Keratinocyte (primary cell): ENCODE measurements at regions not wholly inside any gene's neighbourhood (a gene's known extent, or its start where the extent isn't known, plus 50 kb on each side); places are given as distances from the start of the nearest gene placed in this dataset.

Experiments
- EZH2 ChIP-seq: IDR thresholded peaks from one replicate; pipeline ENCODE4 v1.6.1; 2012; ENCODE audit warnings: inconsistent platforms, mild to moderate bottlenecking, low read length, moderate library complexity
- TF ChIP-seq, protein P1 (sequence below), 3 experiments: IDR thresholded peaks in 1 of 3; conservative IDR thresholded peaks in 1 of 3; optimal IDR thresholded peaks in 1 of 3; 2 replicates in 2 of 3; 3 replicates in 1 of 3; pipeline versions ENCODE3 to v1.5.1; 2011; ENCODE audit warnings: low read length in 3 of 3, mild to moderate bottlenecking in 3 of 3, moderate library complexity in 2 of 3, control low read depth in 1 of 3, inconsistent platforms in 1 of 3; ENCODE audit not compliant: insufficient read depth in 2 of 3; ENCODE audit errors: extremely low read depth in 1 of 3

- TF ChIP-seq, protein P1, sequence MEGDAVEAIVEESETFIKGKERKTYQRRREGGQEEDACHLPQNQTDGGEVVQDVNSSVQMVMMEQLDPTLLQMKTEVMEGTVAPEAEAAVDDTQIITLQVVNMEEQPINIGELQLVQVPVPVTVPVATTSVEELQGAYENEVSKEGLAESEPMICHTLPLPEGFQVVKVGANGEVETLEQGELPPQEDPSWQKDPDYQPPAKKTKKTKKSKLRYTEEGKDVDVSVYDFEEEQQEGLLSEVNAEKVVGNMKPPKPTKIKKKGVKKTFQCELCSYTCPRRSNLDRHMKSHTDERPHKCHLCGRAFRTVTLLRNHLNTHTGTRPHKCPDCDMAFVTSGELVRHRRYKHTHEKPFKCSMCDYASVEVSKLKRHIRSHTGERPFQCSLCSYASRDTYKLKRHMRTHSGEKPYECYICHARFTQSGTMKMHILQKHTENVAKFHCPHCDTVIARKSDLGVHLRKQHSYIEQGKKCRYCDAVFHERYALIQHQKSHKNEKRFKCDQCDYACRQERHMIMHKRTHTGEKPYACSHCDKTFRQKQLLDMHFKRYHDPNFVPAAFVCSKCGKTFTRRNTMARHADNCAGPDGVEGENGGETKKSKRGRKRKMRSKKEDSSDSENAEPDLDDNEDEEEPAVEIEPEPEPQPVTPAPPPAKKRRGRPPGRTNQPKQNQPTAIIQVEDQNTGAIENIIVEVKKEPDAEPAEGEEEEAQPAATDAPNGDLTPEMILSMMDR (optimal IDR thresholded peaks at IDR 0.05 in 1 of 3, IDR thresholded peaks at IDR 0.05 in 1 of 3, conservative IDR thresholded peaks at IDR 0.05 in 1 of 3; ENCODE audit: extremely low read depth in 1 of 3, insufficient read depth in 2 of 3, low read length in 3 of 3) = no peak
- no peak for TF ChIP-seq EZH2
Observed at GRCh38 chr10:2019281-2019680, 282.0 kb upstream of the ADARB2 start.
